Eye (tissue), 1 donor: ENCODE measurements at regions not wholly inside any gene's neighbourhood (a gene's known extent, or its start where the extent isn't known, plus 50 kb on each side); places are given as distances from the start of the nearest gene placed in this dataset.

Experiments used
- DNase-seq: peaks from one replicate; pipeline ENCODE4 v3.0.0-alpha.2; 2015

DNA sequence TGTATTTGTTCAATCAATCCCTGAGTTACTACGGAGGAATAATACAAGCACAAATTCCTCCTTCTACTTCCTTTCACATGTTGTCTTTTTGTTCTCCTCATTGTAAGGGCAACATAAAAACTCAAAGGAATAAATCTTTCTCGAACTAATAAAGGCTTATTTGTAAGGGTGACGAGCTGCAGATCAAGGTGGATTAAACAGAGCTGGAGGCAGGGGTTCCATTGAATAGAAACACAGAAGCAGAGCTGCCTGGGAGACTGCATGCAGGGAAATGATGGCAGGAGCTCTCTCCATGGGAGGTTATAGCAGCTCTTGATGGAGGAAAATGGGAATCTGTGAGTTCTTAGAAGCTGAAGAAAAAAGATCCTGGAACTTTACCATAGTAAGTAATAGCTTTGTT lies 160.2 kb downstream of the CYYR1 start:
- no peak for DNase-seq

DNA sequence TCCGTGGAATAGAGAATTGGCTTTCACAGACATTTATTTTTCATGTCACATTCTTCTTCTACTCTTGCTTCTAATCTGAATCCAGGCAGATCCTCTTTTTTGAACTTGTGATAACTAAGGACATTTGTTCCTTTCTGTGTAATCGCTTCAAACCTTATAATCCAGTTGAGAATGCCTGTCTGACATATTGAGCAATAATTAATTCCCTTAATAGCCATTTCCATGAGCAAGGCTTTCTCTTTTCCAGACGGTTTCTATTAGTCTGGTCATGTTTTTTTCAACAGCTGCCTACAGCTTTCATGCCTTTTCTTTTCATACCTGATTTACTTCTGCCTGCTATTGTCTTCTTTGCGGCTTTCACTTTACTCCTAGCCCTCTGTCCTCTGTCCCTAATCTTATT lies 163.4 kb downstream of the CYYR1 start:
- peak; percentile 16 for DNase-seq

DNA sequence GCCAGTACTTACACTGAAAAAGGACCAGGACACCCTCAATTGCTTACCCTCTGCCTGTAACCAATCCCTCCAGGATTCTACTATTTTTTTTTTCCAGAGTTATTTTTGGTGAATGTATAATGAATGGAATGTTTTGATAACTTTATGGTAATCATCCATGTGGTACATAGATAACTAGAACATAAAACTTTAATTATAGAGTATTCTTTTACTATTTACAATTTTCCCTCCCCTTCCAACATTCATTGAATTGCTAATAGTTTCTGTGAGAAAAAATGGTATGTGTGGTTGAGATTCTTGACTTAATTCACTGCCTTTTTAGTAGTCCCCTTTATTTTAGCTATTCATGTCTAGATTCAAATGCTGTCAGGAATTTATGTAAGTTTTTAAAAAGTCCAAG lies 164.6 kb downstream of the CYYR1 start:
- no peak for DNase-seq

GRCh38 chr21:26406526-26406925 lies 166.6 kb downstream of the CYYR1 start:
- DNase-seq = peak; percentile 6

DNA sequence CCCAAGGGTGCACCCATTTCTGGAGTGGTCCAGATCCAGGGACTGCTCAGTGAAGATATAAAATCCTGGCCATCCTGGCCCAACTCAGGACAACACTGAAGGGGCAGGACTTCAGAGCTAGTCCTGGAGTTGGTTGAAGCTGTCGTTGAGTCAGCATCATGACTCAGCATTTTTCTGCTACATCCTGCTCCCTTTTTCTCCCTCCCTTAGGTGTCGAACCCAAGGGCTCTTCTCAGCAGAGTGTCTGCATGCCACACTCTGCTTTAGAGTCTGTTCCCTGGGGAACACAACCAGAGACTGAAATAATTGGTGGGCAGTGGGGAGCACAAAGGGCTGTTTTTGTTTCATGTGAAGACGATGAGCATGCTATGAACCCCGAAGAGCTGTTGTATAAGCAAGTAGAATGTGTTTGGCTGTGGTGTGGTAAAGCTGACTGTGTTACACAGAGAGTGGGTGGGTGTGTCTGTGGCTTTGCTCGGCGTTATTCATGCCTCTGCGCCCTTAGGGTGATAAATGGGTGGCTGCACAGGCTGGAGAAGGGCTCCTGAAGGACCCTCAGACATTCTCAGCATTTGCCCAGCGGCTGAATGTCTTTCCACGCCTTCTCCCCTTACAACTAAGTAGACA lies 167.2 kb downstream of the CYYR1 start:
- DNase-seq = peak; percentile 69

DNA sequence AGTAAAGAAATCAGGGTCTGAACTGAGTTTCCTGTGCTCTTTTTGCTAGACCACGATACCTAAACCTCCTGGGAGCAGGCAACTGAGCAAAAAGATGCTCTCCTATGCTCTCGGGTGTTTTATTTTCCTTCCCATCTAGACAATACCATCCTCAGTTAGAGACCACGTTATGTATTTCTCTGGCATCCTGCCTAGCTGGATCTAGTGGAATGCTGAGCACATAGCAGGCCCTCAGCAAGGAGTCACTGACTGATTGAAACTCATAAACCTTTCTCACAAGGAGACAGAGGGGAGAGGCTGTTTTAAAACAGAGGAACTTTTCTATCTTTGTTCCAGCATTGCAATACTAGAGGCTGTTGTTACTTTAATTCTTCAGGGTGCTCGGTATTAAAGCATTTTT lies 168.0 kb downstream of the CYYR1 start:
- DNase-seq = peak; percentile 12

DNA sequence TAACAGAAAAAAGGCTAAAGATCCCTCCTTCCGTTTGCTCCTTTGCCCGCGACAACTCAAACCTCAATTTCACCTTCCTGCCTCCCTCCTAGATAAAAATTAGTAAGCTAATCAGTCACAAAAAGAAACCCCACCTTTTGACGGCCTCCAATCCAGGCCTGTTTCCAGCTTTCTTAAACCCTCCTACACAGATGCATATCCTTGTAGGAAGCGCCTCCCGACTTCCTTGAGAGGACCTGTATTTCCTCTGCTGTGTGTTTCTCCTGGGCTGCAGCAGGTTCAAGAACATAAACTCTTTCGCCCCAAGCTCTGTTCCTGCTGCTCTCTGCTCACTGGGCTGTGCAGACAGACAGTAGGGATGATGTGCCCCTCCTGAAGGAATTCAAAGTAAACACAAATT lies 168.8 kb downstream of the CYYR1 start:
- DNase-seq = no peak

GRCh38 chr21:26403321-26403720 lies 169.8 kb downstream of the CYYR1 start:
- no peak for DNase-seq

DNA sequence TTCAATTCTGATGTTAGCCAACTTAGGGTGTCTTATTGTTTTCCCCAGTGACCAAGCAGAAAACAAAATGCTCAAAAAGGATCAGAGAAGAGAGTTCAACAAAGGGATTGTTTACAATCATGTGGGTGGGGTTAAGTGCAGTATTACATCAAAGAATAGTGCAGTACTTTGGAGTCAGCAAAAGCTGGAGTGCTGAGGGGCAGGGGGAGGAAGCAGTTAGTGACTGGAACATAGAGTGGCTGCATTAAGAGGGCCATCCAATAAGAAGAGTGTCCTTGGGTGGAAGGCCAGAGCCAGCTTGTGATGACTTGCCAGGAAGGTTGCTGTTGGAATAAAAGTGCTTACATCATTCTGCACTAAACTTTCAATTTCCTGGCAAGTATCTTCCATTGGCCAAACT lies 175.5 kb downstream of the CYYR1 start:
- DNase-seq = no peak

GRCh38 chr21:26394341-26394740 lies 178.7 kb downstream of the CYYR1 start:
- DNase-seq = no peak

- no peak for DNase-seq
Observed at GRCh38 chr21:26391166-26391565, 181.9 kb downstream of the CYYR1 start.

DNA sequence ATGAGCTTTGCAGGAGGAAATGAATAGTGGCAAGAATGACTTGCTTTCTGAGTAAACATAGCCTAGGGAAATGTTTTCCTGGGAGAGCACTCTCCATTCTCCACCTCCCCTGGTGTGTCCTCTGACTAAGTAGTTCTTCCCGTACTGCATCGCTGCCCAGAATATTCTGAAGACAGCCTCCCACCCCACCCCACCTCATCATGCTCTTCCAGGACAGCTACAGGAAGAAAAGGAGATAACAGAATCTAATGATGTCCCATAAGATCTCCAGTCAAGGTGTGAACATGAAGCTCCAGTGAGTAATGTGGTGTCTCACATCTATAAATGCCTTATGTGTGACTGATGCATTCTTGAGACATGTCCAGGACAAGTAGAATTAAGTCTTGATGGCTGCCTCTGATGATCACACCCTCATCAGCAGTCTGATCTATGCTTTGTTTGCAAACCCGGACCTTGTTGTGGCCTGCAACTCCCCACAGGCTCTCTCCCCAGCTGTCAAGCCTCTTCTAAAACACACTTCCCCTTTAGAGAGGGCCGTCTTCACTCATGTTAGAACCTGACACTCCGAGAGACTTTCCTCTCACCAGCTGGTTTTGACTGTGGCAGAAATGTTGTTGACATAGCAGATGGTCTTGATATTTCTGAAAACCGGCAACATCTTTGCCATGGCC lies 183.0 kb downstream of the CYYR1 start:
- DNase-seq = peak; percentile 51

DNA sequence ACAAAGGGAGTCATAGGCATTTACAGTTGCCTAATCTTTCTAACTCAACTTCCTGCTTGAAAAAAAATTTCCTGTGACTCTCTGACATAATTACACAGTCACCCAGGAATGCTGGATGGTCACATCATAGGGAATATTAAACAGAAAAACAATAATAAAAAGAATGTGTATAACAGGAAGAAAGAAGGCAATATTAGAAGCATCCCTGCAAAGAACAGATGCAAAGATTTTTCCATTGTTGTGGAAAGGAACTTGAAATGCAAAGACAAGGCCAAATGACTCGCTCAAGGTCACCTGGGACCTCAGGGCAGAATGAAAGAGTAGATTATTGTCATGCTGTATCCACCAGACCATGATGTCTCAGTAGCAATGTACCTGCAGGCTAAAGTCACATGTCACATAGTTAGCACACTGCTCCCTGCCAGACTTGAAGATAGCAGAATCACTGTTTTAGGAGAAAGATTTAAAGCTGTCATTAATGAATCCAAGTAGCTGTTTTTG lies 184.3 kb downstream of the CYYR1 start:
- DNase-seq = peak; percentile 68

- DNase-seq = no peak
Observed at GRCh38 chr21:26385721-26386120, 187.4 kb downstream of the CYYR1 start.

GRCh38 chr21:26379561-26379960 lies 193.5 kb downstream of the CYYR1 start:
- no peak for DNase-seq

- no peak for DNase-seq
Observed at GRCh38 chr21:26377111-26377694, 195.9 kb downstream of the CYYR1 start.

GRCh38 chr21:26374817-26375216 lies 198.3 kb downstream of the CYYR1 start:
- no peak for DNase-seq

DNA sequence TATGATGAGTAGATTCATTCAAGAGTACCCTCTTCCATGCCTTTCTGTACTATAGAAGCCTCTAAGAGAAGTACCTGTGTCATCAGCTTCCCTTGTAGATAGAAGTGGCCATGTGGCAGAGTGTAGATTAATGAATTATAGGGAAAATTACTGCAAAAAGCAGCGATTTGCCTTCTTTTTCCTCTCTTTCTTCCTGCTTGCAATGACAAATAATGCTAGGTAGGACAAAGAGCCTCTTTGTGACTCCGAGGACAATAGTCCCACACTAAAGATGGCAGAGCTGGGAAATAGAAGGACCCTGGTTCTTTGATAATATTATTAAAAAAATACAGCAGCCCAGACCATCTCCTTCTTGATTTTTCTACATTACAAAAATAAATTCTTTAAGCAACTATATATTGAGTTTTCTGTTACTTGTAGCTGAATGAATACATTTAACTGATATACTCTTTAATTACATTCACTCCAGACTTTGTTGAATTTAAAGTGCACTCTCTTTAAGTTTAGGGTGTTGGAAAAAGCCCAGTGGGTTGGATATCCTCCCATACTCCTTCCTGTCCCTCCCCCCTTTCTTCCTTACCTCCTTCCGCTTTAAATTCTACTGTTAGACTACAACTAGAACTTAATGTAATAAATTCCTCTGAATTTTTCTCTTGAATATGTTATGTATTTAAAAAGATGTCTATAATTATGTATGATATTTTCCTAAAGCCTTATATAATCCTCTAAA lies 198.2 kb upstream of the APP start:
- no peak for DNase-seq

- DNase-seq = no peak
Observed at GRCh38 chr21:26366781-26367180, 196.2 kb upstream of the APP start.

GRCh38 chr21:26365849-26366248 lies 195.3 kb upstream of the APP start:
- no peak for DNase-seq

DNA sequence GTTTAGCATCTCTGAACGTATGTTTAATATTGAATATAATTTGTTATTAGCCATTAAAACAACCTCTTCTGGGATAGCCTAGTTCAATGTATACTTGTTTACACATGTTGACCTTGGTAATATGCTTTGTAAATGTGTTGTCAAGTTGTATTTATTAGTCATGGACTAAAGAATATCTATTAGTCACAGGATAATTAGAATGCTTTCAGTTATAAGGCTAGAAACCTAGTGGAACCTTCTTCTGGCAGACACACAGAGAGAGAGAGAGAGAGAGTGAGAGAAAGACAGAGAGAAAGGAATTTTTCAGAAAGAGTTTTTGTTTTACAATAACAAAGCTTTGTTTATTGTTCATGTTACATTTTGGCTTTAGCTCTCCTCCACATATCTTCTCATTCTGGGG lies 181.1 kb upstream of the APP start:
- peak; percentile 9 for DNase-seq

DNA sequence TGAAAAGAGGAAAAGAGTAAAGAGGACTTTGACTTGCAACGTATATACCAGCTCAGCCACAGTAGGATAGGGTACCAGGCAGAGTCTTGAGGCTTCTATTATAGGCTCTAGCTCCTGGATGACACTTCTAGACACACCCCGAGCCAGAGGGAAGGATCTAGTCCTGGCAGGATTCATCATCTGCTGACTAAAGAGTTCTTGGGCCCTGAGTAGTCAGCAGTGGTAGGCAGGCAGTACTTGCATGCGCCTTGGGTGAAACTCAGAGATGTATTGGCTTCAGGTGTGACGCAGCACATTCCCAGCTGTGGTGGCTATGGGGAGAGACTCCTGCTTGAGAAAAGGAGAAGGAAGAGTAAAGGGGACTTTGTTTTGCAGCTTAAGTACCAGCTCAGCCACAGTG lies 162.3 kb upstream of the APP start:
- no peak for DNase-seq

DNA sequence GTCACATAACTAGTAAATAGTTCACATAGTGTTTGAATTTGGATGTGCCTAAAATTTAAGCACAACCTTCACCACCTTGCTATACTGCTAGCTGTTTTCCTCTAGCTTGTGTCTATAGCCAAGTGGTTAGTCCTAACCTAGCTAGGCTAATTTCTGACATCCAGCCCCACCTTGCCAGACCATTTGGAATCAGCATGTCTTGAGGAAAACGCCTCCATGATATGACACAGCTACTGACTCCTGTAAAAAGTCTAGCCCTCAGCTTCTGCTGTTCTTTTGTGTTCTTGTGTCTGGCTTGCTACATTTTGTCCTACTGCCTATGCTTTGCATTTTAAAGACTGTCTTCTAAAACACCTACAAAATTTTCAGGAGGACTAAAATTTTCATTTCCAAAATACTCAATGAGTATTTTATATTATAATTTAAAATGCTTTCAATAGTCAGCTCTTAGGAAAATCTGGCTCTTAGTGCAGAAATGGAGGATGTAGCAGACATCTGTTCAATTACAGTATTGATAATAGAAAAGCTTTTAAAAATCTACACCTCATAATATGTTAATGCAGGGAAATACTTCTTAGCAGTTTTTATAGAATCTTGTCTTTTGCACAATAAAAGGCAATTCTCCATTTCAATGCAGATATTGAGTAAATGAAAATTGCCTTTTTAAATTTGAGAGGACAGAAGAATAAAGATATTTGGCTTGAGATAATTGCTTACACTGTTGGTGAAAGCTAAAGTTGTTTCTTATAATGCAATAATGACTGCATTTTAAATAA lies 160.8 kb upstream of the APP start:
- no peak for DNase-seq
